ENCODE measurements at regions not wholly inside any gene's neighbourhood (a gene's known extent, or its start where the extent isn't known, plus 50 kb on each side); places are given as distances from the start of the nearest gene placed in this dataset.

DNA sequence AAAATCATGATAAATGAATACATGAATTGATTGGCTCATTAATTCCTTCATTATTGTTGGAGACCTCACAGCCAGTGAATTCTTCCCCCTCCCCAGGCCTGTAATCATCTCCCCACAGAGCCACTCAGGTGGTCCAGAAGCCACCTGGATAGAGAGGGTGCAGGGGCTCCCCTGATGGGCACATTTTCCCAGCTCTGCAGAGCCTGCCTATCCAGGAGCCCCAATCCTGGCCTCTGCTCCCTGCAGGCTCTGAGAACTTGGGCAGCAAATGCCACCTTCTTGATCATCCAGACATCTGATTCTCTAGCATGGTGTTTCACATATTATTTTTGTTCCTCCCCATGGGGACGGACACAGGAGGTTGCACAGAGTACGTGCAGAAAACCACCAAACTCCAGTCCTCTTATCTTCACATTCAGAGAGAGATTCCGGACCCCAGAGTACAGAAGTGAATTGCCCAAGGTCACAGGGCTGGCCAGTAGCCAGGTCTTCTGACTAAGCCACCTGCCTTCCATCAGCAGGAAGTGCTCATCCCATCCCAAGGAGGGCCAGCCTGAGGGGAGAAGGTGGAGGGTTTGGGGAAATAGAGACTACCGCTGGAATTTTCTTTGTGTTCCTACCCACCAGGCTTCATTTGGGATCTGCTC lies 348.0 kb downstream of the BUD13 start (continued):
- TF ChIP-seq, protein P1, sequence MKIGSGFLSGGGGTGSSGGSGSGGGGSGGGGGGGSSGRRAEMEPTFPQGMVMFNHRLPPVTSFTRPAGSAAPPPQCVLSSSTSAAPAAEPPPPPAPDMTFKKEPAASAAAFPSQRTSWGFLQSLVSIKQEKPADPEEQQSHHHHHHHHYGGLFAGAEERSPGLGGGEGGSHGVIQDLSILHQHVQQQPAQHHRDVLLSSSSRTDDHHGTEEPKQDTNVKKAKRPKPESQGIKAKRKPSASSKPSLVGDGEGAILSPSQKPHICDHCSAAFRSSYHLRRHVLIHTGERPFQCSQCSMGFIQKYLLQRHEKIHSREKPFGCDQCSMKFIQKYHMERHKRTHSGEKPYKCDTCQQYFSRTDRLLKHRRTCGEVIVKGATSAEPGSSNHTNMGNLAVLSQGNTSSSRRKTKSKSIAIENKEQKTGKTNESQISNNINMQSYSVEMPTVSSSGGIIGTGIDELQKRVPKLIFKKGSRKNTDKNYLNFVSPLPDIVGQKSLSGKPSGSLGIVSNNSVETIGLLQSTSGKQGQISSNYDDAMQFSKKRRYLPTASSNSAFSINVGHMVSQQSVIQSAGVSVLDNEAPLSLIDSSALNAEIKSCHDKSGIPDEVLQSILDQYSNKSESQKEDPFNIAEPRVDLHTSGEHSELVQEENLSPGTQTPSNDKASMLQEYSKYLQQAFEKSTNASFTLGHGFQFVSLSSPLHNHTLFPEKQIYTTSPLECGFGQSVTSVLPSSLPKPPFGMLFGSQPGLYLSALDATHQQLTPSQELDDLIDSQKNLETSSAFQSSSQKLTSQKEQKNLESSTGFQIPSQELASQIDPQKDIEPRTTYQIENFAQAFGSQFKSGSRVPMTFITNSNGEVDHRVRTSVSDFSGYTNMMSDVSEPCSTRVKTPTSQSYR (CRISPR knock-in tag; IDR thresholded peaks at IDR 0.05; ENCODE audit: borderline replicate concordance), result no peak
- no peak for TF ChIP-seq ZFP36L1 (CRISPR knock-in tag; IDR thresholded peaks at IDR 0.05)
- TF ChIP-seq SMAD1 (CRISPR knock-in tag; IDR thresholded peaks at IDR 0.05; ENCODE audit: borderline replicate concordance, low read depth), result no peak
- TF ChIP-seq HES4 (CRISPR knock-in tag; IDR thresholded peaks at IDR 0.05; ENCODE audit: borderline replicate concordance), result no peak
- TF ChIP-seq, protein P2, sequence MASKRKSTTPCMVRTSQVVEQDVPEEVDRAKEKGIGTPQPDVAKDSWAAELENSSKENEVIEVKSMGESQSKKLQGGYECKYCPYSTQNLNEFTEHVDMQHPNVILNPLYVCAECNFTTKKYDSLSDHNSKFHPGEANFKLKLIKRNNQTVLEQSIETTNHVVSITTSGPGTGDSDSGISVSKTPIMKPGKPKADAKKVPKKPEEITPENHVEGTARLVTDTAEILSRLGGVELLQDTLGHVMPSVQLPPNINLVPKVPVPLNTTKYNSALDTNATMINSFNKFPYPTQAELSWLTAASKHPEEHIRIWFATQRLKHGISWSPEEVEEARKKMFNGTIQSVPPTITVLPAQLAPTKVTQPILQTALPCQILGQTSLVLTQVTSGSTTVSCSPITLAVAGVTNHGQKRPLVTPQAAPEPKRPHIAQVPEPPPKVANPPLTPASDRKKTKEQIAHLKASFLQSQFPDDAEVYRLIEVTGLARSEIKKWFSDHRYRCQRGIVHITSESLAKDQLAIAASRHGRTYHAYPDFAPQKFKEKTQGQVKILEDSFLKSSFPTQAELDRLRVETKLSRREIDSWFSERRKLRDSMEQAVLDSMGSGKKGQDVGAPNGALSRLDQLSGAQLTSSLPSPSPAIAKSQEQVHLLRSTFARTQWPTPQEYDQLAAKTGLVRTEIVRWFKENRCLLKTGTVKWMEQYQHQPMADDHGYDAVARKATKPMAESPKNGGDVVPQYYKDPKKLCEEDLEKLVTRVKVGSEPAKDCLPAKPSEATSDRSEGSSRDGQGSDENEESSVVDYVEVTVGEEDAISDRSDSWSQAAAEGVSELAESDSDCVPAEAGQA (IDR thresholded peaks at IDR 0.05; ENCODE audit: low read depth), result no peak
- TF ChIP-seq, protein P2 (CRISPR knock-in tag; IDR thresholded peaks at IDR 0.05; ENCODE audit: borderline replicate concordance), result no peak
- no peak for TF ChIP-seq ZSCAN31 (CRISPR knock-in tag; IDR thresholded peaks at IDR 0.05; ENCODE audit: low read depth)
- TF ChIP-seq, protein P3, sequence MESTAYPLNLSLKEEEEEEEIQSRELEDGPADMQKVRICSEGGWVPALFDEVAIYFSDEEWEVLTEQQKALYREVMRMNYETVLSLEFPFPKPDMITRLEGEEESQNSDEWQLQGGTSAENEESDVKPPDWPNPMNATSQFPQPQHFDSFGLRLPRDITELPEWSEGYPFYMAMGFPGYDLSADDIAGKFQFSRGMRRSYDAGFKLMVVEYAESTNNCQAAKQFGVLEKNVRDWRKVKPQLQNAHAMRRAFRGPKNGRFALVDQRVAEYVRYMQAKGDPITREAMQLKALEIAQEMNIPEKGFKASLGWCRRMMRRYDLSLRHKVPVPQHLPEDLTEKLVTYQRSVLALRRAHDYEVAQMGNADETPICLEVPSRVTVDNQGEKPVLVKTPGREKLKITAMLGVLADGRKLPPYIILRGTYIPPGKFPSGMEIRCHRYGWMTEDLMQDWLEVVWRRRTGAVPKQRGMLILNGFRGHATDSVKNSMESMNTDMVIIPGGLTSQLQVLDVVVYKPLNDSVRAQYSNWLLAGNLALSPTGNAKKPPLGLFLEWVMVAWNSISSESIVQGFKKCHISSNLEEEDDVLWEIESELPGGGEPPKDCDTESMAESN (CRISPR knock-in tag; conservative IDR thresholded peaks at IDR 0.05), result no peak
- no peak for TF ChIP-seq ZNF382 (CRISPR knock-in tag; IDR thresholded peaks at IDR 0.05; ENCODE audit: borderline replicate concordance)
- TF ChIP-seq, protein P4, sequence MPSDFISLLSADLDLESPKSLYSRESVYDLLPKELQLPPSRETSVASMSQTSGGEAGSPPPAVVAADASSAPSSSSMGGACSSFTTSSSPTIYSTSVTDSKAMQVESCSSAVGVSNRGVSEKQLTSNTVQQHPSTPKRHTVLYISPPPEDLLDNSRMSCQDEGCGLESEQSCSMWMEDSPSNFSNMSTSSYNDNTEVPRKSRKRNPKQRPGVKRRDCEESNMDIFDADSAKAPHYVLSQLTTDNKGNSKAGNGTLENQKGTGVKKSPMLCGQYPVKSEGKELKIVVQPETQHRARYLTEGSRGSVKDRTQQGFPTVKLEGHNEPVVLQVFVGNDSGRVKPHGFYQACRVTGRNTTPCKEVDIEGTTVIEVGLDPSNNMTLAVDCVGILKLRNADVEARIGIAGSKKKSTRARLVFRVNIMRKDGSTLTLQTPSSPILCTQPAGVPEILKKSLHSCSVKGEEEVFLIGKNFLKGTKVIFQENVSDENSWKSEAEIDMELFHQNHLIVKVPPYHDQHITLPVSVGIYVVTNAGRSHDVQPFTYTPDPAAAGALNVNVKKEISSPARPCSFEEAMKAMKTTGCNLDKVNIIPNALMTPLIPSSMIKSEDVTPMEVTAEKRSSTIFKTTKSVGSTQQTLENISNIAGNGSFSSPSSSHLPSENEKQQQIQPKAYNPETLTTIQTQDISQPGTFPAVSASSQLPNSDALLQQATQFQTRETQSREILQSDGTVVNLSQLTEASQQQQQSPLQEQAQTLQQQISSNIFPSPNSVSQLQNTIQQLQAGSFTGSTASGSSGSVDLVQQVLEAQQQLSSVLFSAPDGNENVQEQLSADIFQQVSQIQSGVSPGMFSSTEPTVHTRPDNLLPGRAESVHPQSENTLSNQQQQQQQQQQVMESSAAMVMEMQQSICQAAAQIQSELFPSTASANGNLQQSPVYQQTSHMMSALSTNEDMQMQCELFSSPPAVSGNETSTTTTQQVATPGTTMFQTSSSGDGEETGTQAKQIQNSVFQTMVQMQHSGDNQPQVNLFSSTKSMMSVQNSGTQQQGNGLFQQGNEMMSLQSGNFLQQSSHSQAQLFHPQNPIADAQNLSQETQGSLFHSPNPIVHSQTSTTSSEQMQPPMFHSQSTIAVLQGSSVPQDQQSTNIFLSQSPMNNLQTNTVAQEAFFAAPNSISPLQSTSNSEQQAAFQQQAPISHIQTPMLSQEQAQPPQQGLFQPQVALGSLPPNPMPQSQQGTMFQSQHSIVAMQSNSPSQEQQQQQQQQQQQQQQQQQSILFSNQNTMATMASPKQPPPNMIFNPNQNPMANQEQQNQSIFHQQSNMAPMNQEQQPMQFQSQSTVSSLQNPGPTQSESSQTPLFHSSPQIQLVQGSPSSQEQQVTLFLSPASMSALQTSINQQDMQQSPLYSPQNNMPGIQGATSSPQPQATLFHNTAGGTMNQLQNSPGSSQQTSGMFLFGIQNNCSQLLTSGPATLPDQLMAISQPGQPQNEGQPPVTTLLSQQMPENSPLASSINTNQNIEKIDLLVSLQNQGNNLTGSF (CRISPR knock-in tag; IDR thresholded peaks at IDR 0.05), result no peak

Data from HepG2 (cell line).